ENCODE measurements at regions not wholly inside any gene's neighbourhood (a gene's known extent, or its start where the extent isn't known, plus 50 kb on each side); places are given as distances from the start of the nearest gene placed in this dataset.

DNA sequence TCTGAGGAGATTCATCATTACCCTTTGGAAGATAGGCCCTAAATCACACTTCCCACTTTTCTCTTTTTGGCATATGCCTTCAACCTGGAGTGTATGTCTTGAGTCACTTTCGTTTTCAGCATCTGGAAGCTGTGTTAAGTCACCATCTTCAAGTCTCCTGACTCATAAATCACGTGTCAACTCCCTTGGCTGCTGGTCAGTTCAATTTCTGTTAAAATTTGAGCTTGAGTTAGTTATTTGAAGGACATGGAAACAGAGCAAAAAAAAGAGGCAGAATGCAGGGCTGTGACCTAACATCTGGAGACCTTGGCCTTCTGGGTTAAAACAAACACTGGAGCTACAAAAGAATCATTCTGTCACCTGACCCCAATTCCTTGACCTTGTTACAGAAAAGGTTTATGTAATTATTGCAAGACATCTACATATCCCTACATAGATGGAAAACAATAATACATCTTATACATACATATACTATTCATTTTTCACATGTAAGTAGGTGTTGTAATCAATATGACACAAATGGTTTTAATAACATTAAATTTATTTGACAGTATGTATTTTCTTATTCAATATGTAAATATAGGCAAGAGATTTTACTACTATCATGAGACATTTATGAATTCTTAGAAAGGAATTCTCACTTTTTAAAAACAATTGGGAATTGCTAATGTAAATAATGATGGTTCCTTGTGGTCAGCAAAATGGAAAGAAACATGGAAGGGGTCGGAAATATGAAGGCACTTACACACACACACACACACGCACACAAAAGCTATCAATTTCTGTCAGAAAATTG, 169.7 kb upstream of the PHYHIPL start:
- H3K27ac ChIP-seq = no peak overlapping the region
- in situ Hi-C loops (cut with MboI; ENCODE audit: low pct_ligation_motif_present in 1 of 4, low pct_unique_long_range_greater_than_20kb in 1 of 4, low sequenced_read_pairs in 3 of 4) (no loop called here), intact Hi-C loops (cut with DNase I; ENCODE audit: low total_unique reads) (no loop called here)
- H3K36me3 ChIP-seq = no peaks in the 10 kb centered on the region
- no peak for TF ChIP-seq POLR2AphosphoS5 (IDR thresholded peaks at IDR 0.05)
- TF ChIP-seq EP300 (IDR thresholded peaks at IDR 0.05; ENCODE audit: low read depth) = no peak
- TF ChIP-seq POLR2A (IDR thresholded peaks at IDR 0.05) = no peak
- no peak for TF ChIP-seq CTCF (IDR thresholded peaks at IDR 0.05)
- 47 to 63% methylated on average over 4 of the region's 4 CpGs for WGBS, 2 donors (ENCODE audit: low coverage in 1 of 2)
- DNase-seq = no peak
- H3K4me1 ChIP-seq = no peaks in the 10 kb centered on the region
- H3K4me3 ChIP-seq = no peak overlapping the region
- H3K9me3 ChIP-seq = no peaks in the 10 kb centered on the region
- no peaks in the 10 kb centered on the region for H3K27me3 ChIP-seq

DNA sequence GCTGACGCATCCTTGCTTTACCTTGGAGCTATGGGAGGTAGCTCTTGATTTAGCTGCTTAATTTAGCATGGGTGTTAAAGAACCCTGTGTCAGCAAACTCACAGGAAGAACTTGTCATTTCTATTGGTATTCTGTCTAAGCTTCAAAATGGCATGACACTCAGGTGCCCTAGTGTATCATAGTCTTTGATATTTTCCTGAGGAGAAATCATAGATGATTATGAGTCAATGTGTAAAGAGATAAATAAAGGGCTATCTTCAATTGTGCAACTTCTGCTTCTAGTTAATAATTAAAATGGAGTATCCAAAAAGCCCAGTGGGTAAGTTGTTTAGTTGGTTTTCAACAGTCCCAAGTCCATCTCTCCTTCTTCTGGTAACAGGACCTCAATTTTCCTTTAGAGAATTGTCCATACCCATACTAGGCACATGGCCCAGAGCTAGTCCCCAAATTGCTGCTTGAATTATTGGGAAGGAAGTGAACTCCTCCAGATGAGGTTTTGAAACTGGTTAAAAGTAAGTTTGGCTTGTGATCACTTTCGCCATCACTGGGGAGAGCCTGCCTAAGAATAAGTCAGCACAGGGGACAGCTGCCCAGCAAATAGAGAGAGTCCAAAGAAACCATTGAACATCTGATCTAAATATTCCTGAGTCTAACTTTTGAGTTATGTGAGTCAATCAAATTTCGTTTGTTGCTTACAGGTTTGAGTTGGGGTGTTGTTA, 169.0 kb upstream of the PHYHIPL start:
- 82% methylated on average over 3 of the region's 3 CpGs; no CpG with 5 or more reads in 1 of the 2 donors for WGBS, 2 donors (ENCODE audit: low coverage in 1 of 2)
- no peak for DNase-seq
- intact Hi-C loops (cut with DNase I; ENCODE audit: low total_unique reads) = no loop called here
- no peaks in the 10 kb centered on the region for H3K36me3 ChIP-seq
- no peaks in the 10 kb centered on the region for H3K9me3 ChIP-seq
- in situ Hi-C loops (cut with MboI; ENCODE audit: low pct_ligation_motif_present in 1 of 4, low pct_unique_long_range_greater_than_20kb in 1 of 4, low sequenced_read_pairs in 3 of 4) = no loop called here
- no peak overlapping the region for H3K4me3 ChIP-seq
- no peak for TF ChIP-seq POLR2A (IDR thresholded peaks at IDR 0.05)
- TF ChIP-seq POLR2AphosphoS5 (IDR thresholded peaks at IDR 0.05) = no peak
- TF ChIP-seq CTCF (IDR thresholded peaks at IDR 0.05) = no peak
- TF ChIP-seq EP300 (IDR thresholded peaks at IDR 0.05; ENCODE audit: low read depth) = no peak
- no peaks in the 10 kb centered on the region for H3K27me3 ChIP-seq
- no peak overlapping the region for H3K27ac ChIP-seq
- no peaks in the 10 kb centered on the region for H3K4me1 ChIP-seq

- Histone ChIP-seq H3K27ac (no peak overlapping the region), H3K27me3 (no peaks in the 10 kb centered on the region), H3K4me3 (no peak overlapping the region), H3K36me3 (no peaks in the 10 kb centered on the region), H3K4me1 (no peaks in the 10 kb centered on the region), H3K9me3 (no peaks in the 10 kb centered on the region)
- in situ Hi-C loops (cut with MboI; ENCODE audit: low pct_ligation_motif_present in 1 of 4, low pct_unique_long_range_greater_than_20kb in 1 of 4, low sequenced_read_pairs in 3 of 4) = no loop called here
- intact Hi-C loops (cut with DNase I; ENCODE audit: low total_unique reads) = no loop called here
- 60 to 63% methylated on average over 1 of the region's 1 CpG for WGBS, 2 donors (ENCODE audit: low coverage in 1 of 2)
- TF ChIP-seq EP300 (IDR thresholded peaks at IDR 0.05; ENCODE audit: low read depth) (no peak), CTCF (IDR thresholded peaks at IDR 0.05) (no peak), POLR2A (IDR thresholded peaks at IDR 0.05) (no peak), POLR2AphosphoS5 (IDR thresholded peaks at IDR 0.05) (no peak)
- DNase-seq = no peak
These were observed 168.0 kb upstream of the PHYHIPL start for GRCh38 chr10:59008452-59008851.

- WGBS, 2 donors (ENCODE audit: low coverage in 1 of 2) = 75 to 80% methylated on average over 6 to 7 of the region's 7 CpGs
- Histone ChIP-seq H3K4me1 (no peaks in the 10 kb centered on the region), H3K9me3 (no peaks in the 10 kb centered on the region), H3K4me3 (no peak overlapping the region), H3K36me3 (no peaks in the 10 kb centered on the region), H3K27ac (no peak overlapping the region), H3K27me3 (no peaks in the 10 kb centered on the region)
- in situ Hi-C loops (cut with MboI; ENCODE audit: low pct_ligation_motif_present in 1 of 4, low pct_unique_long_range_greater_than_20kb in 1 of 4, low sequenced_read_pairs in 3 of 4) = no loop called here
- TF ChIP-seq CTCF (IDR thresholded peaks at IDR 0.05) = no peak
- no peak for TF ChIP-seq POLR2A (IDR thresholded peaks at IDR 0.05)
- TF ChIP-seq POLR2AphosphoS5 (IDR thresholded peaks at IDR 0.05) = no peak
- TF ChIP-seq EP300 (IDR thresholded peaks at IDR 0.05; ENCODE audit: low read depth) = no peak
- no peak for DNase-seq
- intact Hi-C loops (cut with DNase I; ENCODE audit: low total_unique reads) = no loop called here
These were observed 164.3 kb upstream of the PHYHIPL start for GRCh38 chr10:59011972-59012632.
